ENCODE measurements at regions not wholly inside any gene's neighbourhood (a gene's known extent, or its start where the extent isn't known, plus 50 kb on each side); places are given as distances from the start of the nearest gene placed in this dataset.

DNA sequence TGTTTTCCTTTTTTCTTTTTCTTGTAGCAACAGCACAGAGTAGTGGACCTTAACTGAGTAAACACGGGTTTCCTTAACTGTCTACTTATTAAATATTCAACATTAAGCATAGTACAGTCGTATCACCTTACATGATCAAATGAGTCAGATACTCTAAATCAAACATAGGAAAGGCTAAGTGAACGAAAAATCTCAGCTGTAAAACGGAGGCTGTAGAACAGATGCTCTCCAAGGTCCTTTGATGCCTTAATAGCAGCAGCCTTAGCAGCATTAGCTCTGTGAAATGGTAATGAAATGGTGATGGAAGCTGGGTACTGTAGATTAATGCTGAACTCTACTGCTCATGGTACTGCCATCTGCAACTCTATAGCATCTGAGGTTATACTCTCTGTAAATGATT, 1433.3 kb upstream of the C9orf72 start:
- H3K4me2 ChIP-seq (ENCODE audit: insufficient read depth in 1 of 2, low read depth in 2 of 2, low read length in 2 of 2): no peak overlapping the region
- WGBS, 2 experiments (ENCODE audit: extremely low coverage in 1 of 2, insufficient coverage in 1 of 2, insufficient read length in 1 of 2, insufficient replicate concordance in 2 of 2, low coverage in 1 of 2, low lambda C conversion rate in 2 of 2, missing lambda C conversion rate in 1 of 2): 88% methylated on average over 4 of the region's 4 CpGs; no CpG with 5 or more reads in 1 of the 2 experiments

More for the DNA sequence above, 1433.3 kb upstream of the C9orf72 start:
- DNase-seq (ENCODE audit: low read depth in 1 of 2, low spot score in 2 of 2) (no peak), FAIRE-seq (no peak)
- Histone ChIP-seq H3K14ac (ENCODE audit: insufficient read length) (no peak overlapping the region), H3K79me1 (ENCODE audit: low read depth, low read length) (no peaks in the 10 kb centered on the region), H2BK12ac (ENCODE audit: low read depth, low read length) (no peak overlapping the region), H4K91ac (replicated peaks; ENCODE audit: insufficient read length, low read length) (no peak overlapping the region), H3K23me2 (ENCODE audit: low read depth, low read length) (no peaks in the 10 kb centered on the region), H2BK120ac (replicated peaks; ENCODE audit: low read depth, low read length) (no peak overlapping the region), H3K27me3 (replicated peaks in 1 of 4; ENCODE audit: control insufficient read depth in 3 of 4, extremely low read depth in 1 of 4, insufficient read depth in 3 of 4, low read length in 3 of 4) (no peaks in the 10 kb centered on the region), H3K18ac (ENCODE audit: extremely low read depth, low read length) (no peak overlapping the region), H2AFZ (ENCODE audit: low read length) (no peak overlapping the region), H3K79me2 (ENCODE audit: control insufficient read depth in 1 of 2, insufficient read depth in 2 of 2, low read length in 2 of 2) (no peaks in the 10 kb centered on the region), H3K23ac (ENCODE audit: insufficient read length) (no peak overlapping the region), H2BK5ac (ENCODE audit: low read depth, low read length) (no peak overlapping the region), H3K27ac (ENCODE audit: low read depth, low read length) (no peak overlapping the region), H3K56ac (replicated peaks; ENCODE audit: insufficient read length, low read depth, low read length) (no peak overlapping the region), H4K5ac (ENCODE audit: insufficient read length, low read depth, low read length) (no peak overlapping the region), H3K4ac (replicated peaks; ENCODE audit: insufficient read length, low read depth, low read length) (no peak overlapping the region), H4K8ac (ENCODE audit: extremely low read depth, insufficient read depth, low read length) (no peak overlapping the region), H3K9me3 (ENCODE audit: insufficient read depth in 2 of 2, low read depth in 1 of 2, low read length in 1 of 2) (no peaks in the 10 kb centered on the region), H3K4me3 (ENCODE audit: extremely low read depth in 1 of 4, insufficient read depth in 2 of 4, low read depth in 3 of 4, low read length in 4 of 4) (no peak overlapping the region), H3K36me3 (ENCODE audit: control insufficient read depth in 2 of 4, insufficient read depth in 4 of 4, low read length in 3 of 4) (no peaks in the 10 kb centered on the region), H2BK15ac (ENCODE audit: low read length) (no peak overlapping the region), H2BK20ac (ENCODE audit: low read length) (no peak overlapping the region), H4K20me1 (replicated peaks in 1 of 2; ENCODE audit: control insufficient read depth in 1 of 2, insufficient read depth in 2 of 2, low read length in 2 of 2) (no peaks in the 10 kb centered on the region), H2AK5ac (ENCODE audit: low read depth, low read length) (no peak overlapping the region), H3K4me1 (replicated peaks in 1 of 4; ENCODE audit: control insufficient read depth in 3 of 4, insufficient read depth in 4 of 4, low read length in 3 of 4) (no peaks in the 10 kb centered on the region), H3K9ac (replicated peaks in 1 of 4; ENCODE audit: extremely low read depth in 1 of 4, low read depth in 3 of 4, low read length in 3 of 4) (no peak overlapping the region)
- TF ChIP-seq TAF1 (IDR thresholded peaks at IDR 0.05; ENCODE audit: low read depth, low read length): no peak
- no peak for TF ChIP-seq SRF (IDR thresholded peaks at IDR 0.05; ENCODE audit: low read depth, low read length)
- TF ChIP-seq CBX8 (IDR thresholded peaks at IDR 0.05; ENCODE audit: borderline replicate concordance, low read depth, low read length): no peak
- TF ChIP-seq JUN (IDR thresholded peaks at IDR 0.05; ENCODE audit: low read depth, low read length): no peak
- TF ChIP-seq RFX5 (IDR thresholded peaks at IDR 0.05; ENCODE audit: borderline replicate concordance, low read depth, low read length): no peak
- ChIA-PET CTCF (ENCODE audit: partially characterized antibody) (no interaction called here), POLR2A (ENCODE audit: partially characterized antibody) (no interaction called here)
